IMR-90 (cell line): ENCODE measurements at regions not wholly inside any gene's neighbourhood (a gene's known extent, or its start where the extent isn't known, plus 50 kb on each side); places are given as distances from the start of the nearest gene placed in this dataset.
"Not testable (repeated sequence)": the region's sequence is repeated elsewhere in the genome, so short reads cannot be mapped to it uniquely, and the experiment has no call there.

Source experiments
- ATAC-seq: fragments of 200-7000 bp; cut with Tn5 transposase; 2 replicates; pipeline ENCODE4 v1.9.1; 2020; ENCODE audit warnings: low read depth, mild to moderate bottlenecking, moderate library complexity
- BruUV-seq: library from RNA; stranded (reverse); fragments of 400-500 nt; replicated peaks from 2 replicates; lab custom pipeline; 2021; lab: Mats Ljungman, UMichigan
- CTCF ChIA-PET: fragments of 300-600 bp; formaldehyde crosslinking; extraction: SDS; loops from one replicate; lab custom pipeline; 2021; ENCODE audit warnings: antibody characterized with exemption; lab: Yijun Ruan, JAX
- POLR2A ChIA-PET: fragments of 300-600 bp; sonication (Branson Sonifier 250); formaldehyde crosslinking; loops from one replicate; lab custom pipeline; 2022; ENCODE audit warnings: antibody characterized with exemption; ENCODE audit not compliant: unreplicated experiment; lab: Charles Lee
- DNase-seq: peaks from one replicate; pipeline ENCODE4 v3.0.0; 2013
- H2AFZ ChIP-seq: replicated peaks from 2 replicates; pipeline ENCODE3; 2013; ENCODE audit warnings: low read length, mild to moderate bottlenecking; ENCODE audit not compliant: poor library complexity
- H2AK5ac ChIP-seq: 2 replicates; pipeline ENCODE4 v1.6.1; 2013; ENCODE audit warnings: low read depth, low read length, inconsistent platforms
- H2AK9ac ChIP-seq: replicated peaks from 2 replicates; pipeline ENCODE3; 2013; ENCODE audit warnings: mild to moderate bottlenecking, low read depth, low read length, moderate library complexity; ENCODE audit not compliant: poor library complexity
- H2BK120ac ChIP-seq: 2 replicates; pipeline ENCODE4 v1.6.1; 2013; ENCODE audit warnings: low read depth, low read length, inconsistent platforms
- H2BK15ac ChIP-seq: 3 replicates; pipeline ENCODE4 v1.6.1; 2013; ENCODE audit warnings: low read depth, low read length, inconsistent platforms
- H2BK20ac ChIP-seq: 2 replicates; pipeline ENCODE4 v1.6.1; 2013; ENCODE audit warnings: low read depth, mild to moderate bottlenecking, inconsistent platforms, low read length, moderate library complexity
- H2BK5ac ChIP-seq: 2 replicates; pipeline ENCODE4 v1.6.1; 2013; ENCODE audit warnings: mild to moderate bottlenecking, low read depth, low read length, inconsistent platforms; ENCODE audit not compliant: poor library complexity, severe bottlenecking
- H3K14ac ChIP-seq: replicated peaks from 2 replicates; pipeline ENCODE4 v1.6.1; 2013; ENCODE audit warnings: low read depth, low read length, inconsistent platforms
- H3K18ac ChIP-seq: 2 replicates; pipeline ENCODE4 v1.6.1; 2013; ENCODE audit warnings: low read depth, low read length, control low read depth
- H3K23ac ChIP-seq: 2 replicates; pipeline ENCODE4 v1.6.1; 2013; ENCODE audit warnings: low read depth, low read length, inconsistent platforms
- H3K27ac ChIP-seq: 2 replicates; pipeline ENCODE4 v1.5.1; 2013; ENCODE audit warnings: mild to moderate bottlenecking, control low read depth, low read length; ENCODE audit not compliant: insufficient read depth
- H3K27me3 ChIP-seq: 2 replicates; pipeline ENCODE4 v1.6.1; 2013; ENCODE audit warnings: low read length; ENCODE audit not compliant: control insufficient read depth, insufficient read depth
- H3K36me3 ChIP-seq: 2 replicates; pipeline ENCODE4 v1.6.1; 2013; ENCODE audit warnings: low read length, mixed read lengths; ENCODE audit not compliant: control insufficient read depth, insufficient read depth
- H3K4ac ChIP-seq: 2 replicates; pipeline ENCODE4 v1.6.1; 2013; ENCODE audit warnings: low read depth, low read length, inconsistent platforms
- H3K4me1 ChIP-seq: 2 replicates; pipeline ENCODE4 v1.6.1; 2013; ENCODE audit warnings: low read length, mixed read lengths; ENCODE audit not compliant: control insufficient read depth, insufficient read depth
- H3K4me2 ChIP-seq: 2 replicates; pipeline ENCODE4 v1.6.1; 2013; ENCODE audit warnings: low read depth, mild to moderate bottlenecking, control low read depth, low read length, moderate library complexity
- H3K4me3 ChIP-seq: 2 replicates; pipeline ENCODE4 v1.5.1; 2013; ENCODE audit warnings: low read depth, mild to moderate bottlenecking, control low read depth, low read length, moderate library complexity; ENCODE audit not compliant: insufficient read depth
- H3K56ac ChIP-seq: 2 replicates; pipeline ENCODE4 v1.6.1; 2013; ENCODE audit warnings: low read length, inconsistent platforms; ENCODE audit not compliant: insufficient read depth; ENCODE audit errors: extremely low read depth
- H3K79me1 ChIP-seq, 2 experiments: 2 replicates each; pipeline ENCODE4 v1.6.1; 2013; ENCODE audit warnings: low read length in 2 of 2, inconsistent platforms in 1 of 2, low read depth in 1 of 2
- H3K9ac ChIP-seq: 2 replicates; pipeline ENCODE4 v1.6.1; 2013; ENCODE audit warnings: low read depth, low read length, control low read depth
- H3K9me1 ChIP-seq: 2 replicates; pipeline ENCODE4 v1.6.1; 2013; ENCODE audit warnings: low read length, inconsistent platforms; ENCODE audit not compliant: insufficient read depth
- H3K9me3 ChIP-seq: 2 replicates; pipeline ENCODE4 v1.6.1; 2013; ENCODE audit warnings: low read length; ENCODE audit not compliant: control insufficient read depth, insufficient read depth
- H4K20me1 ChIP-seq: 2 replicates; pipeline ENCODE4 v1.6.1; 2013; ENCODE audit warnings: low read length, inconsistent platforms; ENCODE audit not compliant: insufficient read depth
- H4K5ac ChIP-seq: 2 replicates; pipeline ENCODE4 v1.6.1; 2013; ENCODE audit warnings: mild to moderate bottlenecking, low read depth, low read length, control low read depth
- H4K8ac ChIP-seq, 2 experiments: 2 replicates each; pipeline ENCODE4 v1.6.1; 2013; ENCODE audit warnings: low read depth in 2 of 2, low read length in 2 of 2, control low read depth in 1 of 2, inconsistent platforms in 1 of 2
- H4K91ac ChIP-seq: 2 replicates; pipeline ENCODE4 v1.6.1; 2013; ENCODE audit warnings: low read depth, low read length, inconsistent platforms; ENCODE audit not compliant: insufficient read depth
- WGBS, 2 experiments: methylation state at CpG; one replicate each; pipeline versions ENCODE4 v1.1.5 to v1.1.7; 2013; ENCODE audit warnings: missing lambda C conversion rate in 2 of 2; ENCODE audit not compliant: insufficient read length in 1 of 2; ENCODE audit errors: extremely low coverage in 2 of 2; 5-methylcytosine and 5-hydroxymethylcytosine counted together
- dilution Hi-C: fragments of 300-500 bp; cut with HindIII; formaldehyde crosslinking; loops from one replicate; pipeline ENCODE4 v1.14.3; 2018; ENCODE audit warnings: low sequenced_read_pairs; ENCODE audit not compliant: unreplicated experiment
- in situ Hi-C: fragments of 300-500 bp; cut with MboI; formaldehyde crosslinking; loops from 3 replicates; pipeline ENCODE4 v1.14.3; 2019; ENCODE audit warnings: low sequenced_read_pairs, inconsistent platforms, mixed read lengths
- intact Hi-C: fragments of 100-400 bp; cut with micrococcal nuclease; formaldehyde crosslinking; loops from 2 replicates; pipeline ENCODE4 v1.10.0; 2022

- H4K5ac ChIP-seq, H2AFZ ChIP-seq, H3K9me3 ChIP-seq, H3K36me3 ChIP-seq, DNase-seq, dilution Hi-C loops, in situ Hi-C loops, H3K27me3 ChIP-seq, H3K9ac ChIP-seq, H4K91ac ChIP-seq, BruUV-seq, H3K4me3 ChIP-seq, H4K20me1 ChIP-seq, H2AK9ac ChIP-seq, H4K8ac ChIP-seq, H3K56ac ChIP-seq, POLR2A ChIA-PET, H3K23ac ChIP-seq, H2BK120ac ChIP-seq, H3K4me2 ChIP-seq, H2BK15ac ChIP-seq, H3K9me1 ChIP-seq, H2AK5ac ChIP-seq, H3K27ac ChIP-seq, CTCF ChIA-PET, H2BK20ac ChIP-seq, H3K4me1 ChIP-seq, H2BK5ac ChIP-seq, H3K18ac ChIP-seq, H3K79me1 ChIP-seq, ATAC-seq, H3K4ac ChIP-seq, intact Hi-C loops, H3K14ac ChIP-seq: not testable (repeated sequence)
- WGBS, 2 experiments: no CpG with 5 or more reads among the region's 5 CpGs
Measured at GRCh38 chr21:5975719-5976118, 4545.7 kb upstream of the TPTE start.

GRCh38 chr21:5997586-5997985 is 4523.8 kb upstream of the TPTE start:
- H3K9me1 ChIP-seq, H3K4me2 ChIP-seq, H3K27me3 ChIP-seq, H3K9me3 ChIP-seq, H2BK15ac ChIP-seq, H4K91ac ChIP-seq, in situ Hi-C loops, H3K4ac ChIP-seq, H2BK20ac ChIP-seq, H2BK120ac ChIP-seq, H3K27ac ChIP-seq, ATAC-seq, dilution Hi-C loops, BruUV-seq, H4K20me1 ChIP-seq, H3K4me3 ChIP-seq, H3K18ac ChIP-seq, H3K23ac ChIP-seq, H4K8ac ChIP-seq, intact Hi-C loops, H4K5ac ChIP-seq, H2AK9ac ChIP-seq, H3K9ac ChIP-seq, H3K14ac ChIP-seq, POLR2A ChIA-PET, H2AFZ ChIP-seq, DNase-seq, CTCF ChIA-PET, H2BK5ac ChIP-seq, H3K79me1 ChIP-seq, H3K36me3 ChIP-seq, H3K56ac ChIP-seq, H3K4me1 ChIP-seq, H2AK5ac ChIP-seq: not testable (repeated sequence)
- no CpG with 5 or more reads among the region's 2 CpGs for WGBS, 2 experiments
